SW480 (cell line): ENCODE measurements at regions not wholly inside any gene's neighbourhood (a gene's known extent, or its start where the extent isn't known, plus 50 kb on each side); places are given as distances from the start of the nearest gene placed in this dataset.

ENCODE experiments used
- DNase-seq: peaks from one replicate; pipeline ENCODE4 v3.0.0-alpha.2; 2016; ENCODE audit warnings: low spot score

- peak; percentile 89 for DNase-seq
Measured at GRCh38 chr7:371119-371778, 81.3 kb downstream of the FOXL3 start.

DNA sequence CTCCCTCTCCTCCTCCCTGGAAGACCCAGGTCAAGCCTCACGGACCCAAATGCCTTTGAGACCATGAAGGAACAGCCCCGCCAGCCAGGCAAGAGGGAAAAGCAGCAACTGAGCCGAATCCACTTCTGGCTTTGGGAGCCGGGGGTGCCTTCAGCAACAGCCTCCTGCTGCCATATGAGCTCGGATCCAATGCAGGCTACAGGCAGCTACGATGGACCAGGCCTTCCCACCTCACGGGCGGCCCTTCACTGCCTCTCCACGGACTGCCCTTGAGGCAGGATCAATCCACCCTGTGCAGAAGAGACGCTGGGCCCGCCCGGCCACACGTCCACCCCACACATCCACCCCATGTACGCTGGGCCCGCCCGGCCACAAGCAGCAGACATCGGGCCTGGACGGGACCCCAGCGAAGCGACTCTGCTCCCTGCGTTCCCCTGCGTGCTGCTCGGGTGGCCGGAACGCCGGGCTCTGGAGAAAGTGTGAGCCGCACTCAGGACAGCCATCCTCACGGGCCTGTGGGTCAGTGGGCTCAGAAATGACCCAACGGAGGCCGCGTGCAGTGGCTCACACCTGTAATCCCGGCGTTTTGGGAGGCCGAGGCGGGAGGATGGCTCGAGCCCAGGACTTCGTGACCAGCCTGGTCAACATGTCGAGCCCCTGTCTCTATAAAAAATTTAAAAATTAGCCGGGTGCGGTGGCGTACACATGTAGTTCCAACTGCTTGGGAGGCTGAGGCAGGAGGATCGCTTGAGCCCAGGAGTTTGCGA is 82.0 kb downstream of the FOXL3 start:
- DNase-seq: peak; percentile 68

- DNase-seq: no peak
Measured at GRCh38 chr7:372546-372931, 82.6 kb downstream of the FOXL3 start.

DNA sequence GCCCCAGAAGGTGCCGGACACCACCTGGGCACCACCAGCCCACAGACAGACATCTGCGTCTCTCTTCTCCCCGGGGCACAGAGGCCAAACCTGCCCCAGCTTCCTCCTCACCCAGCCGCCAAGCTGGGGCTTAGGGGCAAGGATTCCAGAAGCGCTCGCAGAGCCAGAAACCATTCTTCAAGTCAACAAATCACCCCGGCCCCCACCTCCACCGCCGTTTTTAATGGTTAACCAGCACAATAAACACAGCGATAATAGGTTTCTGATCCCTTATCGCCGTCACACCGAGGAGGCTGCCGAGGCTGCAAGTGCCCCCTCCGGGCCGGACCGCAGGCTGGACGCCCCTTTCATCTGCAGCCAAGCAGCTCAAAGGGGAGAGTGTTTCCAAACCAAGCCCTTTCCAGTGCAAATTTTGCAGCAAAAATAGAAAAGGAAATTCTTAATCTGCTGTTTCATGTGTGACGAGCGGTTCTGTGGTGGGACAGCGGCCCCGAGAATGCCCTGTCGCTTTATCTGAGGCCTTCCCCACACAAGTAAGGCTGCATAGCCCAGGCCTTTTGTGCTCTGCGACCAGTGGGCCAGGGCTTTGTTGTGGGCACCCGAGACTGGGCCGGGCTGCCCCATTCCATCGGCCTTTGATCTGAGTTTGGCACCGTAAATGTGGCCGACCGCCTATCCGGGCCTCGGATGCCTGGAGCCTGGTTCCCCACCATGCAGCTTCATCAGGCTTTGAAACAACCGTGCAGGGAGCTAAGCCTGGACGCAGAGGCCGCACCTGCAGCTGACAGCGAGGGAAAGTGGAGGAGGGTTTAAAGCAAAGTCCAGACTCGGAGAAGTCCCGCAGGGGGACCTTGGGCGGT is 83.2 kb downstream of the FOXL3 start:
- peak; percentile 99 for DNase-seq

GRCh38 chr7:373818-374705 is 84.1 kb downstream of the FOXL3 start:
- peak; percentile 46 for DNase-seq

DNA sequence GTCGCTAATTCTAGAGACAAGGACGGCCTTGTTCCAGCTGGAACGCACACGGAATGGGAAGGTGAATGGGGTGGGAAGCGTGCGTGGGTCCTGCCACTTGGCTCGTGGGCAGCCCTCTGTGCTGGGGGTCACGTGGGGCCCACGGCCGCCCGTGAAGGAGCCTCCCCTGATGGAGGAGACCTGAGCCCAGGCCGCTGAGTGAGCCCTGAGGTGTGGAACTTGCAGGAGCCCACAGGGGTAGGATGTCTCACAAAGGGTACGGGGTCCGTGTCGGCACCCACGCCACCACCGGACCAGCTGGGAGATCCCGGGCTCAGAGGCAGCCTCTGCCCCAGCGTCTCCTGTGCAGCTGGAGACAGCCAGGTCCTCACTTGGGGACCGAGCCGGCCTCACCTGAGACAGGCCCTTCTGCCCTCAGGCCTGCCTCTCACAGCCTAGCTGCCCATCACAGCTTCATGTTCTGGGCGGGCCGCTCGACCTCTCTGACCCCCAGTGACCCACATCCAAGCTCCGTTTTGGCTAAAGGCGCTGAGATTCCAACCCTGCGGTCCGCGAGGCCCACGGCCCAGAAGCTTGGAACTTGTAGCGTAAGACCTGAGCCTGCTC is 84.8 kb downstream of the FOXL3 start:
- DNase-seq: no peak

DNA sequence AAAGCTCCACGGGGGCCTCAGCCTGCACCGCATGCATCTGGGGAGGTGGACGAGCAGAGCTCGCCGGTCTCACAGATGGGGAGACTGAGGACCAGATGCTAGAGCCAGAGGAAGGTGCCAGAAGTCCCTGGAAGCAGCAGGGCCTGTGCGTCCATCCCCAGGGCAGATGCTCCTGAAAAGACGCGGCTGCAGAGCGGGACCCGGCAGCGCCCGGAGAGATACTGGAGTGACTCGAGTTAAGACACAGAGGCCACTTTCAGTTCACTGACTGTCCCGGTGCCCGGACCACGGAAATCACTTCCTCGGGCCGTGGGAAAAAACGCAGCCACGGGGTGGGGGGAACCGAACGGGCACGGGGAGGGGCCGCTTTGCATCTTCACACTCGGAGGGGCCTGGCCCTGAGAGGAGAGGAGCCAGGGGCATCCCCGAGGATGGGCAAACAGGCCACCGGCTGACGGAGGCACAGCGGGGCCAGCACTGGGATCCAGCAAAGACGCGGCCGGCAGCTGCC is 85.4 kb downstream of the FOXL3 start:
- no peak for DNase-seq

- no peak for DNase-seq
Measured at GRCh38 chr7:375901-376305, 85.9 kb downstream of the FOXL3 start.

GRCh38 chr7:376306-377079 is 86.5 kb downstream of the FOXL3 start:
- DNase-seq: no peak

GRCh38 chr7:377080-378040 is 87.4 kb downstream of the FOXL3 start:
- DNase-seq: peak; percentile 41

DNA sequence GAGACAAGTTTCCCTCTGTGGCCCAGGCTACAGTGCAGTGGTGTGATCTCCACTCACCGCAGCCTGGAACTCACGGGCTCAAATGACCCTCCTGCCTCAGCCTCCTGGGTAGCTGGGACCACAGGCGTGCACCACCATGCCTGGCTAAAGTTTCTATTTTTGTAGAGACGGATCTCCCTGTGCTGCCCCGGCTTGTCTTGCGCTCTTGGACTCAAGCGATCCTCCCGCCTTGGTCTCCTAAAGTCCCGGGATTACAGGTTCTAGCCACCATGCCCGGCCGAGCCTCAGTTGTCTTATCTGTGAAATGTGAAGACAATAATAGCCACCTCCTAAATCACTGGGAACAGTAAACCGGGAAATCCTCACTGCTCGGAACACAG is 88.1 kb downstream of the FOXL3 start:
- no peak for DNase-seq

- DNase-seq: peak; percentile 57
Measured at GRCh38 chr7:378551-379455, 88.8 kb downstream of the FOXL3 start.

DNA sequence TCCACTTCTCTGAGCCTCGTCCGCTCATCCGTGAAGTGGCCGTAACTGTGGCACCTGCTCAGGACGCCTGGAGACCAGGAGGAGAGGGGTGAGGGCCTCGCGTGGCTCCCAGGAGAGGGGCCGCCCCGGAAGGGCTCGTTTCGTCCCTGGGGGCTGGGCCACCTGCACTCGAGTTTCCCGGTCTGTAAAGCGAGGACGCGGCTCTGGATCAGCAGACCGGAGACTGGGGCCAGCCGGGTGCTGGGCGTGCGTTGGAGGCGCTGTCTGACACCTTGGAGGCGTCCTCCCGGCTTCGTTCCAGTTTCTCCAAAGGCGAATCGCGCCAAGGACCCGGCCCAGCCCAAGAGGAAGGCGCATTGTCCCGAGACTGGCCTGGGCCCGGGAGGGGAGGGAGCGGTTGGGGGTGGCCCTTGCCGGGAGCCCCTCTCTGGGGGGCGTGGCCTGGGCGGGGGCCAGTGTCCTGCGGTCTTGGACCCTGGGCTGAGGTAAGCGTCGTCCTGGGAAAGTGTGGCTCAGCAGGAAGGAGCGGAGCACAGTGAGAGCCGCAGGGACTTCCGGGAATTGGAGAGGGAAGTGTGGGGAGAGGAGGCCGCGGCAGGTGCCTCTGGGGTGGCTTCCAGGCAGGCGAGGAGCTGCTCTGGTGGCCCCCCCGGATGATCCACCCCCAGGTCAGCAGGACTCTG is 89.6 kb downstream of the FOXL3 start:
- DNase-seq: no peak

DNA sequence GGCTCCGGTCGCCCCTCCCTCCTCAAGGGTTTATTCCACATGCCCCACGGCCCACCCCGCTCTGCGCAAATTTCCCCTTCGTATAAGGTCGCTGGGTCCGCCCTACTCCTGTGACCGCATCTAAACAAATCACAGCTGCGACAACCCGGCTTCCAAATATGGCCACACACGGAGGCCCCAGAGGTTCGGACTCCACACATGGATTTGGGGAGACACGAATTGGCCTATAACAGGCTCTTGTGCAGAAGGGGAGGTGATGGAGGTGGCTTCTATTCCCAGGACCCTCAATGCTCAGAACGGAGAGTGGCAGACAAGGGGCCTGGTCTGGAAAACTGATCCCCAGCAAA is 90.1 kb downstream of the FOXL3 start:
- no peak for DNase-seq

DNA sequence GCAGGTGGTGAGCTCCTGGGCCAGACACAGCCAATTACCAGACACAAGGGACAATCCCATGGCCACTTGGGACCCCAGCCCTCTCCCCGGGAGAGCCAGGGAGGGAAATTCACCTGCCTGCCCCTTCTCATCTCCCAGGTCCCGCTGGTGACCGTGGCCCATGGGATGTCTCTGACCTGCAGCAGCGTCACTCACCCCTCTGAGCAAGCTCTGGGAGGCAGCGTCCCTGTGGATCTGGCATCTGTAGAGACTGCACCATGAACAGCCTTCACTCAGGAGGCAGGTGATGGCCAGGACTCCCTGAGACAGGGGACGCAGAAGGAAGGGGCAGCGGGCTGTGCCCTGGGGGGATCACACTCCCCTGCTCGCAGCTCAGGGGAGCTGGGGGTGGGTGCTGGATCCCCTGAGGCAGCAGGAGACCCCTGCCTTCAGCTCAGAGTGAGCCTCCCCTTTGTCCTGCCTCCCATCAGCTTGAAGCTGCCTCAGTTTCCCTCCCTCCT is 90.8 kb downstream of the FOXL3 start:
- no peak for DNase-seq

GRCh38 chr7:381211-382042 is 91.5 kb downstream of the FOXL3 start:
- no peak for DNase-seq

- DNase-seq: no peak
Measured at GRCh38 chr7:382043-382400, 92.1 kb downstream of the FOXL3 start.
